NCI-H226 (cell line): ENCODE measurements at regions not wholly inside any gene's neighbourhood (a gene's known extent, or its start where the extent isn't known, plus 50 kb on each side); places are given as distances from the start of the nearest gene placed in this dataset.
A peak's percentile ranks its signal among the peaks of the same experiment; 100 is the strongest.
"Not testable (repeated sequence)": the region's sequence is repeated elsewhere in the genome, so short reads cannot be mapped to it uniquely, and the experiment has no call there.

ENCODE experiments used
- DNase-seq: peaks from one replicate; pipeline ENCODE4 v3.0.0-alpha.2; 2015

DNA sequence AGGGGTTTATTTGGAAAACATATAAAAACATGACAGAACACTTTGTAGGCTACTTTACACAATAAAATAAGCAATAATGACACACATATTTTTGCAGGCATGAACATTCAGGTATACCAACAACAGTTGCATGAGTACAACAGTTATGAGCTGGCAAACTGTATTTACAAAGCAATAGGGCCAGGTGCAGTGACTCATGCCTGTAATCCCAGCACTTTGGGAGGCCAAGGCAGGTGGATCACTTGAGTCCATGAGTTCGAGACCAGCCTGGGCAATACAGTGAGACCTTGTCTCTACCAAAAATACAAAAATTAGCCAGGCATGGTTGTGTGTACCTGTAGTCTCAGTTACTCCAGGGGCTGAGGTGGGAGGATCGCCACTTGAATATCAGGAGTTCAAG, 101.1 kb downstream of the BMP4 start:
- DNase-seq, result no peak

DNA sequence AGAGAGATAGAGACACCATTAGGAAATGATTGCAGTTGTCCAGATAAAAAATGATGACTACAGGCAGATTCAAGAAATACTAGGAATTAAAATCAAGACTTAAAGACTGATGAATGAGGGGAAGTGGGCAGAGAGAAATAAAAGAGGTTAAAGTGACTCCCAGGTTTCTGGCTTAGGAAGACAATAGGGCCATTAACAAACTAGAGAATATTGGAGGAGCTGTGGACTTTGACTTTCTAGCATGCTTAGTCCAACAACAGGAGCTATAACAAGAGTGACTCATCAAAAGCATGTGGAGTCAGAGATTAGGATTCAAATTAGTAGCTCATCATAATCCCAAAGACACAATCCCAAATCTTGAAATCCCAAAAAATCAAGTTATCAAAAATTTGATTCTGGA, 101.5 kb downstream of the BMP4 start:
- no peak for DNase-seq

DNA sequence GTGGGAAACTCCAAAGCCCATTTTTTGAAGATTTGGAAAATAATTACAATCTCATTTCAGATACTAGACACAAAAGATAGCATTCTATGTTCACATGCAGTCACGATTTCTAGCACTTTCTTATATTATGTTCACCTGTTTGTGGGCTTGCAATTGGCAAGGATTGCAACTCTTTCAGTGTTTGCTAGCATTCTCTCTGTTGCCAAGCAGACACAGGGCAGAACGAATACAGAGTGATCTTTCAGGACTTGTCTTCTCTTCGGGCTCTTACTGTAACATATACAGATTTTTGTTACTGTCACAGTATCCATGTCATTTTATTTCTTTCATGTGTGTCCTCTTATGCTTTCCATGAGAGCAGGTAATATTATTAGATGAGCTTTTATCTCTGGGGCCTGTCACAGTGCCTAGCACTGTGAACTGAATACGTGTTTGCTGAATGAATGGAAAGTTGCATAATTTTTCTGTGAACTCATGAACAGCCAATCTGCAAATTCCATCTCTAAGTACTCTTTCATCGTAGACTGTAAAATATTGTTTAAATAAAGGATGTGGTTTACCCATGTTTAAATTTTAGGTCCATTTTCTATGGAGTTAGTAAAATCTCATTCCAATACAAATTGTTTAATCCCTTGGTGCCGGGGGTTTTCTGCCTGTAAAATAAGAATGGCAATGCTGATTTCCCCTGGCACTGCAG, 105.1 kb downstream of the BMP4 start:
- no peak for DNase-seq

DNA sequence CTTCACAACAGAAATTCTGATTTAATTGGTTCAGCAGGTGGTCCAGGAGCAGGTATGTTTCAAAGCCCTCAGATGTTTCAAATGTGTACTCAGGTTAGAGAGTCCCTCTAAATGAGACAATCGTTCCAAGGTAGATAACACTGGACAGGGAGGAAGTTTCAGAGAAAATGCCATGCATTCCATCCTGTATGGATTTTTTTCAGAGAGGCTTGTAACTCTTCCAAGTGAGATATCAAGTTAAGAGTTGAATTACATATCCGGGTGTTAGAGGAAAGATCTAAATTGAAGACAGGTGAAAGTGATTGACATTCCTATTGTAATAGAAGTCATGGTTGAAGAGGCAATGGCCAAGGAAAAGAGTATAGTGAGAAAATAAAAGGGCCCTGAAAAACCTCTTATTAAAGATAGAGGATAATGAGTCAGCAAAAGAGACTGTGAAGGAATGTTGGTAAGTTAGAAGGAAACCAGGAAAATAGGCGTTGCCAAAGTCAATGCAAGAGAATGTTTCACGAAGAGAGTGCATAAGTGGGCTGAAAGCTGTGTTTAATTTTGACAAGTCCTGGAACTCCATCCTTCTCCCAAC, 105.8 kb downstream of the BMP4 start:
- DNase-seq, result peak; percentile 69

DNA sequence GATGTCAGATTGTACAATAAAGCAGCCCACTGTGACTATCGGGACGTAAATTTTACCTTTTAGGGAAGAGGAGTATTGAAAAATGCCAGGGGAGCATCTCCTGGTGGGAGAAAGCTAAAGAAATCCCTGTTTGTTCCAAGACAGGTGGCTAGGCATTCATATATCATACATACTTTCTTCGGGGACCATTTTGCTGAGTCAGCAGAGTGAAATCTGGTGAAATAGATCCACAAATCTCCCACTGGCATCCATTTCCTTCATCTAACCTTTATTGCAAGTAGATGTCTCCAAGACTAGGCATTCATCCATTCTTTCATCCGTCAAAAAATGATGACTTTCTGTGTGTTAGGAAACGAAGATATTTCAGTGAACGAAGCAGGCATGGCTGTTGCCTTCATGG, 107.1 kb downstream of the BMP4 start:
- DNase-seq, result no peak

DNA sequence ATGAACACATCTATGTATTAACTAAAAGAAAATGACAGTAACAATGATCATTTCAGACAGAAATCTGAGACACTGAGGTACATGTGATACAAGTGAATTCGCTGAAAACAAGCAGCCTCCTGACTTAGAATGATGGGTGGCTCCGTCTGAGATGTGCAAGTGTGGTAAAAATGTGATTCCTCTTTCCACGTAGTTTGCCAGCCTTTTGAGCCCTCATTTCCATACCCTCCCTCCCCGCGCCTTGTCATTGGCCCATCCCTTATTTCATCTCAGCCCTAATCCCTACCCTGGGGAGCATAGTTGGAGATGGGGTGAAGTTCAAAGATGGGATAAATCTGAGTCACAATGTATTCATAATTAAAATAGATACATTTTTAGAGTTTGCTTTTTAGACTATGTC, 107.8 kb downstream of the BMP4 start:
- DNase-seq, result no peak

DNA sequence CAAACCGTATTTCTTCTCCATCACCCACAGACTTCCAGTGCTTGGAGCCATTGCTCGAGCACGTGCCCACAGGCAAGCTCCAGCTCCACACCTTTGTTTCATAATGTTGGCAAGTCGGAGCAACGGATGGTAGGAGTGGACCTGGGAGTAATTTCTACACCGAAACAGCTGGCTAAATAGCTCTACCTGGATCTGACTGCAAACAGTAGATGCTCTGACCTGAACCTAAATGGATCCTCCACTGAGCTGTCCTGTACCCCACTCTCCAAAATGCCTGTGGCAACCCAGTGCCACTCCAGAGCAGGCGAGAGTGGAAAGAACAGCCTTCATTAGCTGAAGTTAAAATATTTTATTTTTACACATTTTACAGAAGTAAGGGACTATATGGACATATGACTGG, 108.7 kb downstream of the BMP4 start:
- DNase-seq, result no peak

DNA sequence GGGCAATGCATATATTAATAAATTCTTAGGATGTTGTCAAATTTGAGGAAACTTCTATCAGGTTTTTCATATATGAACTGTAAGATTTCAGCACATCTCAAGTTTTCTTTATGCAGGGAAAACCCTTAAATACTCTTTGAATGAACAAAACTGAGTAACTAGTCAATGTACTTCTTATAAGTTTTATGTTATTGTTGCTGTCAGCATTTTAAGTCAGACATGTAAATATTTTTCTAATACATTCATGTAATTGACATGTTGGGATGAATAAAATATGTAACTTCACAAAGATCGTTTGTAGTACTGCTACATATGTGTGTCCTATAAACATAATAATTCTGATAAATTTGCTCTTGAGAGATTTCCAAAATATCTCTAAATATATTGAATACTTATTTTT, 109.6 kb downstream of the BMP4 start:
- no peak for DNase-seq

DNA sequence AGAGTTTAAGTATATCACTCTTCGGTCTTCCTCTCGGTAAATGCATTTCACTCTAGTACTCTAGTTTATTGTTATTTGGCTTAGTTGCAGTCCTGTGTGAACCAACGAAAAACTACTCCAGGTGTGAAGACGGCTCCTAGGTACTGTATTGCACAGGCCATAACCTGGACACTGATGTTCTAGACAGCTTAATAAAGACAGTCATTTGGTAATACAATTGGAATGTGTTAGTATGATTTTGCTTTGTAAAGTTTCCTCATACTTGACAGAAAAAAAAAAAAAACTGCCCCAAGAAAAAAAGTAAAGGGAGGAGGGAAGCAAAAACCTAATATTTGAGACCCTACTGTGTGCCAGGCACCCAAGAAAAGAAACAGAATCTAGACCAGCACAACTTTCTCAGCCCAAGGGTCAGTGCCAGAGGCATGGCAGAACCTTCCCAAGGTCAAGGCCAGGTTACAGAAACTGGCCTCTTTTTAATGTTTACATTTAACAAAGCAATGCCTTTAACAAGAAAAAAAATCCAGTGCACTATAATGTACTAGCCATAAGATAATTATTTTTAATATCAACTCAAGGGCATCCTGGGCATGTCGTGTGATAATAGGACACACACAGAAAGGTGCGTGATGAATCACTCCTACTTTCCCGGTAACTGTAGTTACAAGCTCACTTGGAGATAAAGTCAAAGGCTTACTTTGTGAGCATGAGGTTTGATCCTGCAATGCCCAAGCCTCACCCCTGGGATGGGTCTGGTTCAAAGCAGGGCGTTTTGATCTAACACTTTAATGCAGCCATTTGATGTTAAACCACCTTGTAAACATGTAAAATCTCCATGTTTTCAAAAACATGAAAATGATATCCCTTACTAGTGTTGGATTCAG, 110.6 kb downstream of the BMP4 start:
- peak; percentile 72 for DNase-seq

DNA sequence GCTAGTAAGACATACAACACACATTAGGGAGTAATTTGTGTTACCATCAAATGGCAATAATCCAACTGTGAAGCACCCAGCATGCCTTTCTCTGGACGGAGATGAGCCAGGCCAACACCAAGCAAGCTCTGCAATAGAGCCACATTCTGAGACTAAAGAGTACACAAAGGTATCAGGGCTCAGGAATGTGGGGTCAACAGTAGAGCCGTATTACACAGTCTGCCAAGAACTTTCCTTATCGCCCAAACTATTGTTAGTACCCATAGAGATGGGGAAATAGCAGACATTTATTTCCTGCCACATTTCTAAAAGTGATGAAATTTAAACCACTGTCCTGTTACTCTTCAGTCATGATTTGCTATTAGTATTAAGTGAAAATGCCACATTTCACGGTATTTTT, 113.7 kb downstream of the BMP4 start:
- DNase-seq, result peak; percentile 99

DNA sequence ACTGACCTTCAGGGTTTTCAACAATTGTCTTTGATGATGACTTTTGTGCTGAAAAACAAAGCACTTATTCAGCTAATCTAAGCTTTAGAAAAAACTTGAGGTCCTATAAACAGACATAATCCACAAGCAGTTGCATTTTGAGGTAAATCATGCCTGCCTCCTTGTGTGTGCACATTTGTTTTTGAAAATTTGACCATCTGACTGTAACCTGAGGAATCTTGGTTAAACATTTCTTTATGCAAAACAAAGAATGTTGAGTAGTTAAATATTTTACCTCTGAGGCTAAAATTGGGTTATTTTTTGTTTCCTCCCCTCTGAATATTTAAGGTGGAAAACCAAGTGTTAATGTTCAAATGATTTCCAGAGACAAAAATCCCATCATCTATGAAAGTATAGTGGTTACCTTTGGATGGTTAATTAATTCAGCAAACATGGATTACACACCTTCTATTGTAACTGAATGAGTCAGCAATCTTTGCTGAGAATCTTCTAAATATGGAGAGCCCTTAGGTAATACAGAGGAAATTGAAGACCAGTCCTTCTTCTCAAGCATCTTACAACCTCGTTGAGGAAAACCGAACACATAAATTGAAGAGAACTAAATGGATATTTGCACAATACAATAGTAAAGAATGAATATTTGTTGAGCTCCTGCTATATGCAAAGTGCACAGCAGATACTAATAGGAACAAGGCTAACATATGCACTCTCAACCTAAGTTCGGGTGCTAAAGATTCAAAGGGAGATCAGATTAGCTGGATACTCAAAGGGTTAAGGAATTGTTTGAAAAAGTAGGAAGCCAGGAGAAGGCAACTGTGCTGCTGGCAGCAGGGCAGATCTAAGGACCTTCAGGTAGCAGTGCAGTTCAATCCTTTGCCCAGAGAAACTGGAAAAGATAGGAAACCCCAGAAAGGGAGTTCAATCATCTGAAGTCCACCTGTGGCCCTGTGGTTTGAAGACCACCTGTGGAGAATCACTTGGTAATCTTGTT, 115.2 kb downstream of the BMP4 start:
- DNase-seq, result no peak

DNA sequence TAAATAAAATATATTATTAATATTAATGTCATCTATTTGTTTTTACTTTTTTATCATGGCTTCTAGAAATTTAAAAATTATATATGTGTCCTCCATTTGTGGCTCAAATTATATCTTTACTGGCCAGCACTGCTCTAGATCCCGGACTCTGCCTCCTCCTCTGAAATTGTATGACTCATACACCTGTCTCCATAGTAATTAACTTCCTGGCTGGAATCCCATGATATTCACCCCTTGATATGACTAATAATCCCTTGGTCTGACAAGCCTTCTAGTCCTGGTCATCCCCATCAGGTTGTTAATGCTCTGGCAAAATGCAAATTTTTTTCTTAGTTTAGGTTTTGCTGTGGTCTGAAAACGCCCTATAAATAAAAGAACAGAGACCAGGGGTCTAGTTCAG, 116.2 kb downstream of the BMP4 start:
- peak; percentile 92 for DNase-seq

DNA sequence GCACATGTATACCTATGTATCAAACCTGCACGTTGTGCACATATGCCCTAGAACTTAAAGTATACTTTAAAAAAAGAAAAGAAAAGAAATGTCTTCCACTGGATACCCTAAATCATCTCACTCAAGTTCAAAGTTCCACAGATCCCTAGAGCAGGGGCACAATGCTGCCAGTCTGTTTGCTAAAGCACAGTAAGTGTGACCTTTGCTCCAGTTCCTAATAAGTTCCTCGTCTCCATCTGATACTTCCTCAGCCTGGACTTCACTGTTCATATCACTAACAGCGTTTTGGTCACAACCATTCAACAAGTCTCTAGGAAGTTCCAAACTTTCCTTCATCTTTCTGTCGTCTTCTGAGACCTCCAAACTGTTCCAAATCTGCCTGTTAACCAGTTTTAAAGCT, 118.3 kb downstream of the BMP4 start:
- DNase-seq, result no peak

DNA sequence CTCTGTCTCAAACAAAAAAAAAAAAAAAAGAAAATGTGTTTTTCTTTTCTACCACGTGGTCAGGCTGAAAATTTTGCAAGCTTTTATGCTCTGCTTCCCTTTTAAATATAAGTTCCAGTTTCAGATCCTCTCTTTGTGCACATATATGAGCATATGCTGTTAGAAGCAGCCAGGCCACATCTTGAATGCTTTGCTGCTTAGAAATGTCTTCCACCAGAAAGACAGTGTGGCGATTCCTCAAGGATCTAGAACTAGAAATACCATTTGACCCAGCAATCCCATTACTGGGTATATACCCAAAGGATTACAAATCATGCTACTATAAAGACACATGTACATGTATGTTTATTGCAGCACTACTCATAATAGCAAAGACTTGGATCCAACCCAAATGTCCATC, 119.0 kb downstream of the BMP4 start:
- DNase-seq, result not testable (repeated sequence)

DNA sequence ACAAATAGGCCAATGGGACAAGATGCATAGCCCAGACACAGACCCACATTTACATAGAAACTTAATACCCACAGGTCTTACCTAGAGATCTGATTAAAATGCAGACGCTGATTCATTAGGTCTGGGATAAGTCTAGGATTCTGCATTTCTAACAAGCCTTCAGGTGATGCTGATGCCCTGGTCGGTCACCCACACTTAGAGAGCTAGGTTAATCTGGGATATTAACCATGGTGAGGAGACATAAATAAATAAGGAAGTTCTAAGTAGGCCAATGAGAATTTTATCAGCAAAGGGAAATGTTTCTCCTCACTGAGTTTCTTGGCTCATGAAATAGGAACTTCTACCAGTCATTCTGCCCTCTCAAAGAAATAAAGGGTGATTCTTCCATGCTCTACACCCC, 120.1 kb downstream of the BMP4 start:
- DNase-seq, result no peak

DNA sequence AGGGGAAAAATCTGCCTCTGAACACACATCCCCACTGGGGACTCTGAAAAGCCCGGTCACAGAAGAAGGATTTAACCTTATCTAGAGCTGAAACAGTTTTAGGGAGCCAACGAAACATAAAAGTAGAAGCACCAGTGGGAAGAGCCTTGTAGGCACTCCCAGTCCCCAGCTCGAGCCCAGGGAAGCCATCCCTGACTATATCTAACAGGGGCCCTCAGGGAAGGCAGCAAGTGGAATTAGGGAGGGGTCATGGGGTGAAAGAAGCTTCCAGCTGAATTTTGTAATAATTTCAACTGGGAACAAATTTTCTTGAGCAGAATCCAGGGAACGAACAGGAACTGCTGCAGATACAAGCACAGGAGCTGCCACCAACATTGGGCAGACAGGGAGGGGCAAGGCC, 127.8 kb downstream of the BMP4 start:
- no peak for DNase-seq

DNA sequence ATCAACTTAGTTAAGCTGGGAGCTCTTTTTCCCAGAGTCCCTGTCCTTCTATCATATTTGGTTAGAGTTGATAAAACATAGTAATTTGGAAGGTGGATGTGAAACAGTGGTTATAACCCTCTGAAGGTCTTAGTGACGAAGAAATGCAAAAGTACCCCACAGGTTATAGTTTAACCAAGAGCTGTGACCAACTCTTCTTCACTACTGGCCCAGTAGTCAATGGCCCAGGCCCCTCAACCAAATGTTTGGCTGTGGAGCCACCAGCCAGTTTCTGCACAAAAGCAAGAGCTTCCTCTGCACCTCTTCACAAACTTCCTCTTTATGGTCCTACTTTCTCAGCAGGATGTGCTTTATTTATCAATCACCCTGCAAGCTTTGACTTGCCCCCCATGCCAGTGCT, 132.6 kb downstream of the BMP4 start:
- DNase-seq, result no peak

DNA sequence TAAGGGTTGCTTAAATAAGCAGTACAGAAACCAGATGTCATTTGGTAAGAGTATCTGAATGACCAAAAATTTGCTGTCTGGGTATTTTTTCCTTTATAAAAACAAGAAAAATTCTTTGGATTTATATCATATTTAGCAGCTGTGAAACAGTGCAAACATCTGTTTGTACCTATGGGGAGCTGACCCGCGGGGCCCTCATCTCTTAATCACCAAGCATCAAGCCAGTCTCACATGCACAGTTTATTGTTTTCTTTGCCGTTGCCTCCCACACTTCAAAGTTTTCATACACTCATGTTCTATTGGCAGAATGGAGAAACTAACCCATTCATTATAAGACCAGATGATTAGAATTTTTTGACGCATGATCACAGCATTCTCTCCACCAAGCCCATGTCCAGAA, 142.2 kb downstream of the BMP4 start:
- no peak for DNase-seq

DNA sequence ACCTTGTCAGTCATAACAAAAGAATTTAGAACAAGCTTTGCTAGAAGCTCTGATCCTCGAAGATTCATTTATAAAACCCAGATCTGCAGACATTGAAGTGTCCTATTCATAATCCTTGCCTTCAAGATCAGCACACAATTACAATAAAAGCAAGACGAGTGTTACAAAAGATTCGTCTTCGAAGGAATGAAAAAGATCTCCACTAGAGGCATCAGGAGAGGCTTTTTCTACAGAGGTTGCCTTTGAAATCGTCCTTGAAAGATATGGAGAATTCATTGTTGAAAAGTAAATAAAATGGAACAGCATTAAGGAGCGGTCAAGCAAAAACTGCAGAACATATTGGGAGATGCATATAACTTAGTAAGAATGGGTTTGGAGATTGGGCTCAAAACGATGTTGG, 146.4 kb downstream of the BMP4 start:
- no peak for DNase-seq

DNA sequence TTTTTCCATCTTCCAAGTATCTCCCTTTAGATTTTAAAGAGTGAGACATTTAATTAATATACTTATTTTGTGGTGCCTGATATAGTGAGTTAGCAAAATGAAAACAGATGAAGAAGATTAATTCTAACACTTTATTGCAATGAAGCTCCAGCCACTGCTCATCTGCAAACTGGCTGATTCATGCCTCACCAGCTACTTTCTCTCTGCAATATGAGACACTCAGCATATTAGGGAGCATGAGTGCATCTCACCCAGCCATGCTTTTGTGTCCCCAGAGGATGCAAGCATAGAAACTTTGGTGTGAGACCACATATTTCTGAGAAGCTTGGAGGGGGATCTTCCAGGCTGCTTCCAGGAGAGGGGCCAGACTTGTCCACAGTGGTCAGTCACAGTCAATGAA, 148.6 kb downstream of the BMP4 start:
- no peak for DNase-seq

DNA sequence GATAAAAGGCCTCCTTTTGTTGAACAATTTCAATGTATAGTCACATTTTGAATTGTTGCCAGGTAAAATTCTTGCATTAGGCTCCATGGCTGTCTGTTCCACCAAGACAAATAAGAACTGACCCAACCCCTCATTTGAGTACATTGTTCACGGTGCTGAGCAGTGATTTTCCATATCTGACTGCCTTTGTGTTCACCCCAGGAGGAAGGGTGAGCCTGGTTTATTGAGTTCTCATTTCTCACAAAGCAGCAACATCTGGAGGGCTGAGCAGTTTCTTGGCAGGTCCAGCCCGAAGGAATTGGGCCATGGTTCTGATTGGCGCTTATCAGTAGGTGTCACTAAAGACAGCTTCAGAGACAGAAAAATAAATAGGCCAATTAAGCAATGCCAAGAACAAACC, 149.1 kb downstream of the BMP4 start:
- DNase-seq, result no peak

DNA sequence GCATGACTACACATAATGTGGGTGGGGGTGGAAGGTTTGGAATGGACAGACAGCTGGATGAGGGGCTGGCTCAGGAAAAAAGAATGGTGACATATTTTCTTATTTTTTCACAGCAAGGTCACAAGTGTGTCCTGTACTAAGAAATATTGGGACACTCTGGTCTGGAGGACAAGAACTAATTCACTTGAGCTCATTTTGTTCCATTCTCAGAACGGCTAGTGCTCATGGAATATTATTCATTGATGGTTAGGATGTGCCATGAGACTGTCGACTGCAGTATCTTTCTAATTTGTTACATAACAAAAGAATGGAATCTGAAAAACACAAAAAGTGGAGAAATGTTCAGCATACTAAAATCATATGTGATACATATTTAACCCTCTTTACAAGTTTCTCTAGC, 149.5 kb downstream of the BMP4 start:
- no peak for DNase-seq

DNA sequence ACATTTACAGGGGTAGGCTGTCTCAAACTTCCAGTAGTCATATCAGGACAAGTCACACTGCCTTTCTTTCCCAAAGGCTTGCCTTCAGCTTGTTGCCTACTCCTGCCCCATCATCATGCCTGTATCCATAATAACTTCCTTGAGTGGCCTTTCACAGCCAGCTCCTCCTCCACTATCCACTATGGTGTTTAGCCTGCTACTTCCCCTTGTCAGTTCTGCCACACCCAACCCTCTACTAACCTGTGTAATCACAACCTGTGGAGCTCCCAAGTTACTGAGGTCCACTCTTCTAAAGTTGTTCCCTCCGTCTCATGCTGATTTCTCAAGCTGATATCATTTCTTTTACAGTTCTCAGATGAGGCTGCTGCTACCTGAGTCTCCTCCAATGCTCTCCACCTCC, 159.9 kb downstream of the BMP4 start:
- no peak for DNase-seq
